GM12878 (cell line): ENCODE measurements at regions not wholly inside any gene's neighbourhood (a gene's known extent, or its start where the extent isn't known, plus 50 kb on each side); places are given as distances from the start of the nearest gene placed in this dataset.

ENCODE experiments used
- ATAC-seq: fragments of 200-7000 bp; cut with Tn5 transposase; 3 replicates; pipeline ENCODE4 v1.9.1; 2020; ENCODE audit warnings: mild to moderate bottlenecking, moderate library complexity
- BruUV-seq: library from RNA; stranded (reverse); fragments of 400-500 nt; replicated peaks from 2 replicates; lab custom pipeline; 2021; lab: Mats Ljungman, UMichigan
- CTCF ChIA-PET: fragments of 300-600 bp; sonication (Branson Sonifier 250); formaldehyde crosslinking; extraction: SDS; loops from one replicate; lab custom pipeline; 2021; ENCODE audit warnings: inconsistent platforms; lab: Yijun Ruan, JAX
- POLR2A ChIA-PET: fragments of 350-600 bp; formaldehyde crosslinking; extraction: SDS; loops from one replicate; lab custom pipeline; 2021; ENCODE audit warnings: inconsistent platforms; lab: Charles Lee
- RAD21 ChIA-PET: fragments of 300-600 bp; sonication (Branson Sonifier 250); formaldehyde crosslinking; loops from one replicate; lab custom pipeline; 2023; ENCODE audit warnings: antibody characterized with exemption; ENCODE audit not compliant: unreplicated experiment; lab: Charles Lee
- SMC1A ChIA-PET: fragments of 300-600 bp; sonication (Branson Sonifier 250); formaldehyde crosslinking; loops from one replicate; lab custom pipeline; 2023; ENCODE audit not compliant: unreplicated experiment, uncharacterized antibody; lab: Charles Lee
- DNase-seq: peaks from one replicate; pipeline ENCODE4 v3.0.0-alpha.2; 2011; ENCODE audit warnings: low read depth, low spot score
- FAIRE-seq: peaks from 3 replicates; lab custom pipeline; 2011; peaks lifted over from hg19 to GRCh38; lab: Jason Lieb, UNC
- H2AFZ ChIP-seq: 2 replicates; pipeline ENCODE4 v1.6.0; 2011; ENCODE audit warnings: low read depth, low read length, control low read depth; ENCODE audit not compliant: control insufficient read depth
- H3K27ac ChIP-seq: 2 replicates; pipeline ENCODE4 v1.5.1; 2011; ENCODE audit warnings: control low read depth; ENCODE audit not compliant: control insufficient read depth, insufficient read depth
- H3K27me3 ChIP-seq, 2 experiments: replicated peaks in 1 of 2; 2 replicates each; pipeline versions ENCODE4 v1.6.0 to v1.6.1; 2011; ENCODE audit warnings: low read length in 1 of 2; ENCODE audit not compliant: control insufficient read depth in 2 of 2, insufficient read depth in 2 of 2
- H3K36me3 ChIP-seq, 2 experiments: 2 replicates each; pipeline ENCODE4 v1.5.1; 2011; ENCODE audit warnings: low read length in 1 of 2; ENCODE audit not compliant: control insufficient read depth in 2 of 2, insufficient read depth in 2 of 2
- H3K4me1 ChIP-seq: 2 replicates; pipeline ENCODE4 v1.6.1; 2011; ENCODE audit warnings: mild to moderate bottlenecking, low read length, moderate library complexity, mixed read lengths; ENCODE audit not compliant: control insufficient read depth, insufficient read depth
- H3K4me2 ChIP-seq: 2 replicates; pipeline ENCODE4 v1.6.0; 2011; ENCODE audit warnings: control low read depth; ENCODE audit not compliant: control insufficient read depth, insufficient read depth
- H3K4me3 ChIP-seq: fragments of 200-600 bp; sonication (generic); 2 replicates; pipeline ENCODE4 v1.5.1; 2016
- H3K79me2 ChIP-seq: 2 replicates; pipeline ENCODE4 v1.6.0; 2011; ENCODE audit warnings: low read length; ENCODE audit not compliant: control insufficient read depth, insufficient read depth
- H3K9ac ChIP-seq: 2 replicates; pipeline ENCODE4 v1.8.0; 2011; ENCODE audit warnings: low read length, control low read depth, mixed read lengths; ENCODE audit not compliant: control insufficient read depth, insufficient read depth
- H3K9me3 ChIP-seq: replicated peaks from 3 replicates; pipeline ENCODE4 v1.5.1; 2011; ENCODE audit warnings: mild to moderate bottlenecking, low read length; ENCODE audit not compliant: control insufficient read depth, insufficient read depth
- H4K20me1 ChIP-seq: 2 replicates; pipeline ENCODE4 v1.6.0; 2011; ENCODE audit not compliant: control insufficient read depth, insufficient read depth
- E2F4 ChIP-seq: IDR thresholded peaks from 2 replicates; pipeline ENCODE4 v1.6.1; 2012; ENCODE audit warnings: low read depth, low read length, improper control_type of control experiment
- E2F8 ChIP-seq: fragments of 450-650 bp; IDR thresholded peaks from 2 replicates; pipeline ENCODE4 v1.6.1; 2018; ENCODE audit warnings: mild to moderate bottlenecking, low read depth, moderate library complexity; ENCODE audit not compliant: partially characterized antibody
- NBN ChIP-seq: fragments of 450-650 bp; IDR thresholded peaks from 2 replicates; pipeline ENCODE4 v1.6.1; 2016
- NFXL1 ChIP-seq: fragments of 450-650 bp; IDR thresholded peaks from 2 replicates; pipeline ENCODE4 v1.6.1; 2017; ENCODE audit warnings: antibody characterized with exemption, mild to moderate bottlenecking, borderline replicate concordance
- SMAD5 ChIP-seq: IDR thresholded peaks from 2 replicates; pipeline ENCODE4 v1.6.1; 2016; ENCODE audit warnings: antibody characterized with exemption, low read depth
- ZBED1 ChIP-seq: IDR thresholded peaks from 2 replicates; pipeline ENCODE4 v1.6.1; 2016; ENCODE audit warnings: borderline replicate concordance
- WGBS: methylation state at CpG from one replicate; pipeline ENCODE4 v1.1.6; 2016; ENCODE audit warnings: low lambda C conversion rate; ENCODE audit not compliant: insufficient replicate concordance, insufficient coverage; ENCODE audit errors: missing lambda C conversion rate; 5-methylcytosine and 5-hydroxymethylcytosine counted together
- in situ Hi-C: fragments of 300-500 bp; cut with MboI; formaldehyde crosslinking; loops from 9 replicates; pipeline ENCODE4 v1.14.3; 2018; ENCODE audit warnings: mixed read lengths
- intact Hi-C: fragments of 100-400 bp; cut with micrococcal nuclease; formaldehyde crosslinking; loops from one replicate; pipeline ENCODE4 v1.14.2; 2022; ENCODE audit not compliant: unreplicated experiment
- TF ChIP-seq, protein P1 (sequence below): fragments of 450-650 bp; formaldehyde crosslinking; IDR thresholded peaks from 2 replicates; pipeline ENCODE4 v1.5.0; 2022; ENCODE audit warnings: mild to moderate bottlenecking, missing genetic modification characterization

- Histone ChIP-seq H3K4me1 (no peaks in the 10 kb centered on the region), H3K9me3 (no peaks in the 10 kb centered on the region; the same call in 2 of the 3 replicates), H3K79me2 (no peaks in the 10 kb centered on the region), H3K4me3 (no peak overlapping the region), H3K27me3 (no peaks in the 10 kb centered on the region), H2AFZ (no peak overlapping the region), H4K20me1 (no peaks in the 10 kb centered on the region), H3K9ac (no peak overlapping the region), H3K4me2 (no peak overlapping the region), H3K27ac (no peak overlapping the region), H3K36me3 (no peaks in the 10 kb centered on the region)
- ATAC-seq (no peak), DNase-seq (no peak), FAIRE-seq (no peak)
- RAD21 ChIA-PET = no interaction called here
- BruUV-seq = no TSS peak
- WGBS = 4% methylated on average over 5 of the region's 5 CpGs
- intact Hi-C loops (no loop called here), in situ Hi-C loops (loop anchor here (25.0 kb wide), 1 partner anchor 861 kb away; no protein-coding TSS in a partner anchor)
- SMC1A ChIA-PET = interaction anchor here (1.1 kb wide), 1 partner anchor 75 kb away, joined by 3 read pairs; no protein-coding TSS in a partner anchor
- TF ChIP-seq, protein P1, sequence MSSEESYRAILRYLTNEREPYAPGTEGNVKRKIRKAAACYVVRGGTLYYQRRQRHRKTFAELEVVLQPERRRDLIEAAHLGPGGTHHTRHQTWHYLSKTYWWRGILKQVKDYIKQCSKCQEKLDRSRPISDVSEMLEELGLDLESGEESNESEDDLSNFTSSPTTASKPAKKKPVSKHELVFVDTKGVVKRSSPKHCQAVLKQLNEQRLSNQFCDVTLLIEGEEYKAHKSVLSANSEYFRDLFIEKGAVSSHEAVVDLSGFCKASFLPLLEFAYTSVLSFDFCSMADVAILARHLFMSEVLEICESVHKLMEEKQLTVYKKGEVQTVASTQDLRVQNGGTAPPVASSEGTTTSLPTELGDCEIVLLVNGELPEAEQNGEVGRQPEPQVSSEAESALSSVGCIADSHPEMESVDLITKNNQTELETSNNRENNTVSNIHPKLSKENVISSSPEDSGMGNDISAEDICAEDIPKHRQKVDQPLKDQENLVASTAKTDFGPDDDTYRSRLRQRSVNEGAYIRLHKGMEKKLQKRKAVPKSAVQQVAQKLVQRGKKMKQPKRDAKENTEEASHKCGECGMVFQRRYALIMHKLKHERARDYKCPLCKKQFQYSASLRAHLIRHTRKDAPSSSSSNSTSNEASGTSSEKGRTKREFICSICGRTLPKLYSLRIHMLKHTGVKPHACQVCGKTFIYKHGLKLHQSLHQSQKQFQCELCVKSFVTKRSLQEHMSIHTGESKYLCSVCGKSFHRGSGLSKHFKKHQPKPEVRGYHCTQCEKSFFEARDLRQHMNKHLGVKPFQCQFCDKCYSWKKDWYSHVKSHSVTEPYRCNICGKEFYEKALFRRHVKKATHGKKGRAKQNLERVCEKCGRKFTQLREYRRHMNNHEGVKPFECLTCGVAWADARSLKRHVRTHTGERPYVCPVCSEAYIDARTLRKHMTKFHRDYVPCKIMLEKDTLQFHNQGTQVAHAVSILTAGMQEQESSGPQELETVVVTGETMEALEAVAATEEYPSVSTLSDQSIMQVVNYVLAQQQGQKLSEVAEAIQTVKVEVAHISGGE = no peak
- no peak for TF ChIP-seq NFXL1
- CTCF ChIA-PET = no interaction called here
- POLR2A ChIA-PET = no interaction called here
Observed at GRCh38 chr12:19726122-19726521, 286.8 kb downstream of the AEBP2 start.

DNA sequence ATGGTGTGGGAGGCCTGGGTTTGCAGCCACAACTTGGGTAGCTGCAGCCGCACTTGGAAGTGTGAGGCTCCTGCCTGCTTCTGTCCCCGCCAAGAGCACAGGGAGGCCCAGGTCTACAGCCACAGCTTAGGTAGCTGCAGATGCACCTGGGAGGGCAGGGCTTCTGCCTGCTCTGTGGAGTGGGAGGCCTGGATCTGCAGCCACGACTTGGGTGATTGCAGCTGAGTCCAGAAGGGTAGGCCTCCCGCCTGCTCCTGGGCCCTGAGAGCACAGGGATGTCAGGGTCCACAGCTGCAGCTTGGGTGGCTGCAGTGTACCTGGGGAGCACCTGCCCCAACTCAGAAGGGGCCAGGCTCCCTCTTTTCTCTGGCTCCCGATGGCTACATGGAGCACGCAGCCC, 287.3 kb downstream of the AEBP2 start:
- H4K20me1 ChIP-seq = no peaks in the 10 kb centered on the region
- H2AFZ ChIP-seq = no peak overlapping the region
- RAD21 ChIA-PET = no interaction called here
- no peaks in the 10 kb centered on the region for H3K36me3 ChIP-seq
- POLR2A ChIA-PET = no interaction called here
- no peaks in the 10 kb centered on the region; the same call in 2 of the 3 replicates for H3K9me3 ChIP-seq
- DNase-seq (no peak), FAIRE-seq (no peak), ATAC-seq (no peak)
- H3K9ac ChIP-seq = no peak overlapping the region
- H3K4me2 ChIP-seq = no peak overlapping the region
- intact Hi-C loops = no loop called here
- H3K4me3 ChIP-seq = no peak overlapping the region
- no peaks in the 10 kb centered on the region for H3K27me3 ChIP-seq
- no TSS peak for BruUV-seq
- H3K4me1 ChIP-seq = no peaks in the 10 kb centered on the region
- CTCF ChIA-PET = no interaction called here
- WGBS = 18% methylated on average over 6 of the region's 6 CpGs
- in situ Hi-C loops = loop anchor here (25.0 kb wide), 1 partner anchor 861 kb away; no protein-coding TSS in a partner anchor
- H3K79me2 ChIP-seq = no peaks in the 10 kb centered on the region
- SMC1A ChIA-PET = no interaction called here
- no peak overlapping the region for H3K27ac ChIP-seq
- TF ChIP-seq E2F4 (no peak), ZBED1 (no peak), E2F8 (no peak), SMAD5 (no peak), NBN (no peak)
